ENCODE measurements at regions not wholly inside any gene's neighbourhood (a gene's known extent, or its start where the extent isn't known, plus 50 kb on each side); places are given as distances from the start of the nearest gene placed in this dataset.

- no peak for DNase-seq (ENCODE audit: extremely low spot score)
- no peak for TF ChIP-seq CTCF (IDR thresholded peaks at IDR 0.05; ENCODE audit: control extremely low read depth, extremely low read depth, low read depth, missing control alignments)
- ChIA-PET POLR2A (no interaction called here), CTCF (no interaction called here)
These were observed 101.3 kb upstream of the ZBTB40 start for GRCh38 chr1:22350171-22350923.

- ChIA-PET POLR2A (no interaction called here), CTCF (no interaction called here)
- DNase-seq (ENCODE audit: extremely low spot score): no peak
- no peak for TF ChIP-seq CTCF (IDR thresholded peaks at IDR 0.05; ENCODE audit: control extremely low read depth, extremely low read depth, low read depth, missing control alignments)
These were observed 100.5 kb upstream of the ZBTB40 start for GRCh38 chr1:22350924-22351767.

GRCh38 chr1:22351768-22352080 lies 99.9 kb upstream of the ZBTB40 start:
- CTCF ChIA-PET: no interaction called here
- no peak for DNase-seq (ENCODE audit: extremely low spot score)

GRCh38 chr1:22352355-22352754 lies 99.3 kb upstream of the ZBTB40 start:
- POLR2A ChIA-PET: no interaction called here

More at GRCh38 chr1:22351768-22352080, 99.9 kb upstream of the ZBTB40 start:
- TF ChIP-seq CTCF (IDR thresholded peaks at IDR 0.05; ENCODE audit: control extremely low read depth, extremely low read depth, low read depth, missing control alignments): no peak
- POLR2A ChIA-PET: no interaction called here

GRCh38 chr1:22352896-22353295 lies 98.8 kb upstream of the ZBTB40 start:
- no peak for DNase-seq (ENCODE audit: extremely low spot score)
- ChIA-PET CTCF (no interaction called here), POLR2A (no interaction called here)
- TF ChIP-seq CTCF (IDR thresholded peaks at IDR 0.05; ENCODE audit: control extremely low read depth, extremely low read depth, low read depth, missing control alignments): no peak

More at GRCh38 chr1:22352355-22352754, 99.3 kb upstream of the ZBTB40 start:
- TF ChIP-seq CTCF (IDR thresholded peaks at IDR 0.05; ENCODE audit: control extremely low read depth, extremely low read depth, low read depth, missing control alignments): no peak
- CTCF ChIA-PET: no interaction called here
- DNase-seq (ENCODE audit: extremely low spot score): no peak

GRCh38 chr1:22359427-22359826 lies 92.2 kb upstream of the ZBTB40 start:
- no peak for TF ChIP-seq CTCF (IDR thresholded peaks at IDR 0.05; ENCODE audit: control extremely low read depth, extremely low read depth, low read depth, missing control alignments)
- ChIA-PET POLR2A (no interaction called here), CTCF (interaction anchor here (2.0 kb wide), 1 partner anchor 84 kb away, joined by 4 read pairs; no protein-coding TSS in a partner anchor)
- no peak for DNase-seq (ENCODE audit: extremely low spot score)

All from GM10248 (cell line).